PC-9 (cell line): ENCODE measurements at regions not wholly inside any gene's neighbourhood (a gene's known extent, or its start where the extent isn't known, plus 50 kb on each side); places are given as distances from the start of the nearest gene placed in this dataset.

Experiments
- EZH2 ChIP-seq: fragments of 200-600 bp; sonication (generic); IDR thresholded peaks from 2 replicates; pipeline ENCODE4 v1.8.0; 2017; ENCODE audit warnings: antibody characterized with exemption, low read depth
- TF ChIP-seq, protein P1 (sequence below): fragments of 200-600 bp; sonication (generic); conservative IDR thresholded peaks from 2 replicates; pipeline ENCODE4 v1.6.1; 2017; ENCODE audit warnings: mixed run types, antibody characterized with exemption, mild to moderate bottlenecking, moderate library complexity

DNA sequence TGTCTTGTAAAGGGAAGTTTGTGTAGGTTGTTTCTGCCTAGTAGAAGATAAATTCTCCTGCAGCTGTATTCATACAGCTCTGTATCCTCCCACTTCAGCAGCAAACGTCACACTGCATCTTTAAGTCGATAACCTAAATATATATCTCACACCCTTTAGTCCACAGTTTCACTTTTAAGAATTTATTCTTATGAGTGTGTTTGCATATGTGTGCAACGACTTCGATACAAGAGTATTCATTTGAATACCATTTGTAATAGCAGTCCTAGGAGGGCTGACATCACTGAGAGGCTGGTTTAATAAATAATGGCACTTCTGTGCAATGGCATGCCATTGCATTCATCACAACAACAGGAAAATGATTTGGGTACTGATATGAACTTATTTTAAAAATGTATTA is 63.8 kb upstream of the MSH6 start:
- TF ChIP-seq, protein P1, sequence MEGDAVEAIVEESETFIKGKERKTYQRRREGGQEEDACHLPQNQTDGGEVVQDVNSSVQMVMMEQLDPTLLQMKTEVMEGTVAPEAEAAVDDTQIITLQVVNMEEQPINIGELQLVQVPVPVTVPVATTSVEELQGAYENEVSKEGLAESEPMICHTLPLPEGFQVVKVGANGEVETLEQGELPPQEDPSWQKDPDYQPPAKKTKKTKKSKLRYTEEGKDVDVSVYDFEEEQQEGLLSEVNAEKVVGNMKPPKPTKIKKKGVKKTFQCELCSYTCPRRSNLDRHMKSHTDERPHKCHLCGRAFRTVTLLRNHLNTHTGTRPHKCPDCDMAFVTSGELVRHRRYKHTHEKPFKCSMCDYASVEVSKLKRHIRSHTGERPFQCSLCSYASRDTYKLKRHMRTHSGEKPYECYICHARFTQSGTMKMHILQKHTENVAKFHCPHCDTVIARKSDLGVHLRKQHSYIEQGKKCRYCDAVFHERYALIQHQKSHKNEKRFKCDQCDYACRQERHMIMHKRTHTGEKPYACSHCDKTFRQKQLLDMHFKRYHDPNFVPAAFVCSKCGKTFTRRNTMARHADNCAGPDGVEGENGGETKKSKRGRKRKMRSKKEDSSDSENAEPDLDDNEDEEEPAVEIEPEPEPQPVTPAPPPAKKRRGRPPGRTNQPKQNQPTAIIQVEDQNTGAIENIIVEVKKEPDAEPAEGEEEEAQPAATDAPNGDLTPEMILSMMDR: no peak
- TF ChIP-seq EZH2: no peak
